PFSK-1 (cell line): ENCODE measurements at regions not wholly inside any gene's neighbourhood (a gene's known extent, or its start where the extent isn't known, plus 50 kb on each side); places are given as distances from the start of the nearest gene placed in this dataset.

Experiments used
- FOXP2 ChIP-seq: optimal IDR thresholded peaks from 2 replicates; pipeline ENCODE3; 2011; ENCODE audit warnings: borderline replicate concordance, control low read depth, inconsistent platforms; ENCODE audit not compliant: insufficient read depth; ENCODE audit errors: extremely low read length, extremely low read depth
- POLR2AphosphoS5 ChIP-seq: IDR thresholded peaks from 2 replicates; pipeline ENCODE4 v1.6.1; 2012; ENCODE audit warnings: low read depth, mild to moderate bottlenecking, control low read depth, low read length, moderate library complexity
- REST ChIP-seq, 2 experiments: IDR thresholded peaks; 2 replicates each; pipeline versions ENCODE4 v1.6.1 to v1.8.0; 2011 to 2012; ENCODE audit warnings: low read depth in 2 of 2, low read length in 2 of 2, control low read depth in 1 of 2, inconsistent platforms in 1 of 2, mild to moderate bottlenecking in 1 of 2, moderate library complexity in 1 of 2; ENCODE audit not compliant: insufficient read depth in 1 of 2
- SIN3A ChIP-seq: IDR thresholded peaks from 2 replicates; pipeline ENCODE4 v1.6.1; 2012; ENCODE audit warnings: mild to moderate bottlenecking, low read length, moderate library complexity, borderline replicate concordance; ENCODE audit not compliant: insufficient read depth
- TAF1 ChIP-seq: IDR thresholded peaks from 2 replicates; pipeline ENCODE4 v1.6.1; 2012; ENCODE audit warnings: low read length, control low read depth, borderline replicate concordance; ENCODE audit not compliant: insufficient read depth

GRCh38 chr9:115413766-115414382 is 295.9 kb upstream of the TNC start:
- TF ChIP-seq FOXP2, result no peak
- TF ChIP-seq REST (IDR thresholded peaks at IDR 0.05; ENCODE audit: insufficient read depth in 1 of 2, low read depth in 2 of 2, low read length in 2 of 2), result no peak
- no peak for TF ChIP-seq SIN3A
- no peak for TF ChIP-seq TAF1
- TF ChIP-seq POLR2AphosphoS5, result no peak

- no peak for TF ChIP-seq POLR2AphosphoS5
- TF ChIP-seq REST (IDR thresholded peaks at IDR 0.05; ENCODE audit: insufficient read depth in 1 of 2, low read depth in 2 of 2, low read length in 2 of 2), result no peak
- no peak for TF ChIP-seq TAF1
- no peak for TF ChIP-seq SIN3A
- TF ChIP-seq FOXP2, result no peak
Measured at GRCh38 chr9:115414561-115414960, 296.6 kb upstream of the TNC start.

- no peak for TF ChIP-seq TAF1
- TF ChIP-seq REST (IDR thresholded peaks at IDR 0.05; ENCODE audit: insufficient read depth in 1 of 2, low read depth in 2 of 2, low read length in 2 of 2), result no peak
- no peak for TF ChIP-seq POLR2AphosphoS5
- no peak for TF ChIP-seq SIN3A
- TF ChIP-seq FOXP2, result no peak
Measured at GRCh38 chr9:115415450-115415849, 297.5 kb upstream of the TNC start.

GRCh38 chr9:115416299-115416698 is 298.3 kb upstream of the TNC start:
- TF ChIP-seq REST (IDR thresholded peaks at IDR 0.05; ENCODE audit: insufficient read depth in 1 of 2, low read depth in 2 of 2, low read length in 2 of 2) (no peak), POLR2AphosphoS5 (no peak), FOXP2 (no peak), TAF1 (no peak), SIN3A (no peak)

- no peak for TF ChIP-seq FOXP2
- TF ChIP-seq SIN3A, result no peak
- no peak for TF ChIP-seq POLR2AphosphoS5
- TF ChIP-seq REST (IDR thresholded peaks at IDR 0.05; ENCODE audit: insufficient read depth in 1 of 2, low read depth in 2 of 2, low read length in 2 of 2), result no peak
- no peak for TF ChIP-seq TAF1
Measured at GRCh38 chr9:115422932-115423440, 305.0 kb upstream of the TNC start.
